ENCODE measurements at regions not wholly inside any gene's neighbourhood (a gene's known extent, or its start where the extent isn't known, plus 50 kb on each side); places are given as distances from the start of the nearest gene placed in this dataset.

DNA sequence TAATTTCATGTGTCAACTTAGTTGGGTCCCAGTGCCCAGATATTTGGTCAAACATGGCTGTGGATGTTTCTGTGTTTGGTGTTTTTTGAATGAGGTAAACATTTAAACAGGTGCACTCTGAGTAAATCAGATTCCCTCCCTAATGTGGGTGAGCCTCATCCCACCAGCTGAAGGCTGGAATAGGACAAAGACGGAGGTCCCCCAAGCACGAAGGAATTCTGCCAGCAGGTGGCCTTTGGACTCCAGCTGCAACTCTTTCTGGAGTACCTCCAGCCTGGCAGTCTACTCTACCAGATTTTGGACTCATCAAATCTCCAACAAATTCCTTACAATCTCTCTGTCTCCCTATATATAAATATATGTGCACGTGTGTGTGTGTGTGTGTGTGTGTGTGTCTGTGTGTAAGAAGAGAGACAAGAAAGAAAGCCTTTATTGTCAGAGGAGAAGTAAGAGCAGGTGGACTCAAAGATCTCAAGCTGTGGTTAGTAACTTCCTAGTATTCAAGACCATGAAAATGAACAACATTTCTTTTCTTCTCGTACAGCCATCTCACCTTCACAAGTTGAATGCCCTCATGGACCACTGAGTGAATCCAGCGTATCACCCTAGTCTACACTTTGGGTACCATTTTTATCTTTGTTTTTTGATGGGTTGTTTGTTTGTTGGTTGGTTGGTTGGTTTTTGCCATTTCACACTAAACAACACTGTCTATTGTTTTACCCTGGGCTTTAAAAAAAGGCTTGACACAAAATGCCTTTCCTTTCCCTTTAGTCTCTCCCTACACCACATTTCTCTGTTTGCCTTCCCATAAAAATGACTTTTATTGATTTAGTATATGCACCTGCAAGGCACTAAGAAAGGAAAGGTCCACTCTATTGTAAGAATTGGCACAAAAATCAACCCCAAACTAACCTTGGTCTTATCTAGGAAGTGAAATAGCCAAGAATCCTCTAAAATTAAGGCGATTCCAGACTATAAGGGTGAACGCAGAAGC is 118.7 kb downstream of the TENT4A start:
- TF ChIP-seq CREB1 (IDR thresholded peaks at IDR 0.05; ENCODE audit: low read depth), result no peak
- TF ChIP-seq NFIC (IDR thresholded peaks at IDR 0.05), result no peak
- no peak for TF ChIP-seq REST (IDR thresholded peaks at IDR 0.05; ENCODE audit: low read depth)
- TF ChIP-seq ZBTB7A (IDR thresholded peaks at IDR 0.05; ENCODE audit: low read depth), result no peak
- no peak for TF ChIP-seq YY1 (IDR thresholded peaks at IDR 0.05; ENCODE audit: low read depth)
- TF ChIP-seq MAX (IDR thresholded peaks at IDR 0.05), result no peak
- TF ChIP-seq CEBPB (IDR thresholded peaks at IDR 0.05), result no peak
- TF ChIP-seq EP300 (IDR thresholded peaks at IDR 0.05; ENCODE audit: borderline replicate concordance), result no peak
- no peak for TF ChIP-seq TEAD4 (IDR thresholded peaks at IDR 0.05)
- no peak for TF ChIP-seq TAF1 (IDR thresholded peaks at IDR 0.05; ENCODE audit: low read depth)
- TF ChIP-seq, protein P1, sequence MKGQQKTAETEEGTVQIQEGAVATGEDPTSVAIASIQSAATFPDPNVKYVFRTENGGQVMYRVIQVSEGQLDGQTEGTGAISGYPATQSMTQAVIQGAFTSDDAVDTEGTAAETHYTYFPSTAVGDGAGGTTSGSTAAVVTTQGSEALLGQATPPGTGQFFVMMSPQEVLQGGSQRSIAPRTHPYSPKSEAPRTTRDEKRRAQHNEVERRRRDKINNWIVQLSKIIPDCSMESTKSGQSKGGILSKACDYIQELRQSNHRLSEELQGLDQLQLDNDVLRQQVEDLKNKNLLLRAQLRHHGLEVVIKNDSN (IDR thresholded peaks at IDR 0.05), result no peak
- TF ChIP-seq EGR1 (IDR thresholded peaks at IDR 0.05), result no peak
- TF ChIP-seq RAD21 (IDR thresholded peaks at IDR 0.05; ENCODE audit: low read depth), result no peak

Data from Ishikawa (cell line).